ENCODE measurements at regions not wholly inside any gene's neighbourhood (a gene's known extent, or its start where the extent isn't known, plus 50 kb on each side); places are given as distances from the start of the nearest gene placed in this dataset.

- Histone ChIP-seq H3K9me3 (ENCODE audit: control insufficient read depth, insufficient read depth, low read depth, low read length) (no peaks in the 10 kb centered on the region), H3K27me3 (ENCODE audit: control insufficient read depth, insufficient read depth, low read length) (no peaks in the 10 kb centered on the region), H3K4me1 (ENCODE audit: control insufficient read depth, insufficient read depth, low read length) (no peaks in the 10 kb centered on the region), H3K27ac (ENCODE audit: low read length) (no peak overlapping the region), H3K4me3 (ENCODE audit: low read depth in 2 of 2, low read length in 2 of 2) (no peak overlapping the region), H3K36me3 (ENCODE audit: control insufficient read depth, insufficient read depth, low read length) (no peaks in the 10 kb centered on the region)
- TF ChIP-seq REST (IDR thresholded peaks at IDR 0.05; ENCODE audit: insufficient read depth in 1 of 2, low read depth in 2 of 2, low read length in 1 of 2), result no peak
- no peak for TF ChIP-seq POLR2AphosphoS5 (IDR thresholded peaks at IDR 0.05; ENCODE audit: low read depth, low read length)
- TF ChIP-seq, protein P1, sequence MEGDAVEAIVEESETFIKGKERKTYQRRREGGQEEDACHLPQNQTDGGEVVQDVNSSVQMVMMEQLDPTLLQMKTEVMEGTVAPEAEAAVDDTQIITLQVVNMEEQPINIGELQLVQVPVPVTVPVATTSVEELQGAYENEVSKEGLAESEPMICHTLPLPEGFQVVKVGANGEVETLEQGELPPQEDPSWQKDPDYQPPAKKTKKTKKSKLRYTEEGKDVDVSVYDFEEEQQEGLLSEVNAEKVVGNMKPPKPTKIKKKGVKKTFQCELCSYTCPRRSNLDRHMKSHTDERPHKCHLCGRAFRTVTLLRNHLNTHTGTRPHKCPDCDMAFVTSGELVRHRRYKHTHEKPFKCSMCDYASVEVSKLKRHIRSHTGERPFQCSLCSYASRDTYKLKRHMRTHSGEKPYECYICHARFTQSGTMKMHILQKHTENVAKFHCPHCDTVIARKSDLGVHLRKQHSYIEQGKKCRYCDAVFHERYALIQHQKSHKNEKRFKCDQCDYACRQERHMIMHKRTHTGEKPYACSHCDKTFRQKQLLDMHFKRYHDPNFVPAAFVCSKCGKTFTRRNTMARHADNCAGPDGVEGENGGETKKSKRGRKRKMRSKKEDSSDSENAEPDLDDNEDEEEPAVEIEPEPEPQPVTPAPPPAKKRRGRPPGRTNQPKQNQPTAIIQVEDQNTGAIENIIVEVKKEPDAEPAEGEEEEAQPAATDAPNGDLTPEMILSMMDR (IDR thresholded peaks at IDR 0.05), result no peak
- POLR2A ChIA-PET, result no interaction called here
- ATAC-seq (no peak), DNase-seq (ENCODE audit: low read depth, low spot score) (no peak)
- in situ Hi-C loops (cut with HindIII; ENCODE audit: low pct_unique_long_range_greater_than_20kb, low sequenced_read_pairs), result no loop called here
- no TSS peak for BruUV-seq (replicated peaks)
- CTCF ChIA-PET, result no interaction called here
- intact Hi-C loops (cut with micrococcal nuclease; ENCODE audit: unreplicated experiment), result no loop called here
Measured at GRCh38 chr2:136360790-136361189, 242.8 kb upstream of the CXCR4 start.

DNA sequence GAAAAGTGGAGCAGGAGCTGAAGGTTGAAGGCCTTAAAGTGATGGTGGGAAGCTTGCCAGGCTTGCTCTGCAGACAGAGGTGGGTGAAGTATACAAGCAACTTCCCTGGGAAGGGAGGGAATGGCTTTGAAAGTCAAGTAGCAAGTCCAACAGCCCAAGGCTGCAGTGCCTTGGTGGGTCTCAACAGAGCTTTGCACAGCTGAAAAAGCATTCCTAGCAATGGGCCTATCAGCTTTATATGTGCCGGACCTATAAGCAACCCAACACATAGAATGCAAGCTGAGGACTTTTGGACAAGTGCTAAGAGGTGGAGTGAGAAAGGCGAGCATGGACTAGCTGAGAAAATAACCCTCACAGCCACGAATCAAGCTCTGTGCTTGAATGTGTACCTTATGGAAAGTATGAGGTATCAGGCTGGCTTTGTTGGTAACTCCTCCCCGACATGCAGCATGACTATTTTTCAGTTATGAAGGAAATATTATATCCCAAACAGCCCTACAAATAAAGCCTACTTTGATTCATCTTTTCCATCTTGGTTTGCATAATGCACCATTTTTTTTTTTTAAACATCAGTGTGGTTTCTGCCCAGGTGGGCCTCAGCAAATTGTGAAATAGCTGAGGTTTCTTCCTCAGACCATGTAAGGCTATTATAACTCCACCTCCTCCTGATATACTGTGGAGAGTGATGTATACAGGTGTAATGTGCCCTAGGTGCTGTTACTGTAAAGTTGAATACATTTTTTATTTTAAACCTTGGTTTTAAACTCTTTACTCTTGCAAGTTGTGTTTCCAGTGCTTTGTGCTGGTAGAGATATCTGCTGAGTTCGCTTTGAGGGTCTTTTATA, 241.4 kb upstream of the CXCR4 start:
- H3K4me3 ChIP-seq (ENCODE audit: low read depth in 2 of 2, low read length in 2 of 2), result no peak overlapping the region
- no peak overlapping the region for H3K27ac ChIP-seq (ENCODE audit: low read length)
- H3K4me1 ChIP-seq (ENCODE audit: control insufficient read depth, insufficient read depth, low read length), result no peaks in the 10 kb centered on the region
- CTCF ChIA-PET, result interaction anchor here (0.6 kb wide), 1 partner anchor 54 kb away, joined by 4 read pairs; no protein-coding TSS in a partner anchor
- POLR2A ChIA-PET, result no interaction called here
- DNase-seq (ENCODE audit: low read depth, low spot score) (no peak), ATAC-seq (no peak)
- in situ Hi-C loops (cut with HindIII; ENCODE audit: low pct_unique_long_range_greater_than_20kb, low sequenced_read_pairs), result no loop called here
- H3K27me3 ChIP-seq (ENCODE audit: control insufficient read depth, insufficient read depth, low read length), result no peaks in the 10 kb centered on the region
- no TSS peak for BruUV-seq (replicated peaks)
- TF ChIP-seq REST (IDR thresholded peaks at IDR 0.05; ENCODE audit: insufficient read depth in 1 of 2, low read depth in 2 of 2, low read length in 1 of 2), result no peak
- TF ChIP-seq, protein P1 (IDR thresholded peaks at IDR 0.05), result no peak
- no peak for TF ChIP-seq TCF7L2 (IDR thresholded peaks at IDR 0.05; ENCODE audit: low read depth, low read length)
- no peak for TF ChIP-seq POLR2AphosphoS5 (IDR thresholded peaks at IDR 0.05; ENCODE audit: low read depth, low read length)
- TF ChIP-seq SIN3A (IDR thresholded peaks at IDR 0.05; ENCODE audit: borderline replicate concordance, insufficient read depth, low read depth, low read length), result no peak
- intact Hi-C loops (cut with micrococcal nuclease; ENCODE audit: unreplicated experiment), result no loop called here
- H3K36me3 ChIP-seq (ENCODE audit: control insufficient read depth, insufficient read depth, low read length), result no peaks in the 10 kb centered on the region
- H3K9me3 ChIP-seq (ENCODE audit: control insufficient read depth, insufficient read depth, low read depth, low read length), result no peaks in the 10 kb centered on the region
